ENCODE measurements at regions not wholly inside any gene's neighbourhood (a gene's known extent, or its start where the extent isn't known, plus 50 kb on each side); places are given as distances from the start of the nearest gene placed in this dataset.
"Not testable (repeated sequence)": the region's sequence is repeated elsewhere in the genome, so short reads cannot be mapped to it uniquely, and the experiment has no call there.

DNA sequence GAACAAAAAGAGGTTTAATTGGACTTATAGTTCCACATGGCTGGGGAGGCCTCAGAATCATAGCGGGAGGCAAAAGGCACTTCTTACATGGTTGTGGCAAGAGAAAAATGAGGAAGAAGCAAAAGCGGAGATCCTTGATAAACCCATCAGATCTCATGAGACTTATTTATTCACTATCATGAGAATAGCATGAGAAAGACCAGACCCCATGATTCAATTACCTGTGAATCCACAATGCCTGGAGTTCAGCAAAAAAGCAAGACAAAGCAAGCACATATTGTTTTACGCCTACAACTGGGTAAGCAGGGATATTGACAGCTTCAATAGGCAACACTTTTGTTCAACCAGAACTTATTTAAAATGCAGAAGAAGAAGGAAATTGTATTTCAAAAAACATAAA lies 218.2 kb downstream of the RPL10L start:
- no peak for DNase-seq (ENCODE audit: low read depth)
- H3K4me3 ChIP-seq (ENCODE audit: low read depth, low read length) = no peak overlapping the region
- TF ChIP-seq, protein P1, sequence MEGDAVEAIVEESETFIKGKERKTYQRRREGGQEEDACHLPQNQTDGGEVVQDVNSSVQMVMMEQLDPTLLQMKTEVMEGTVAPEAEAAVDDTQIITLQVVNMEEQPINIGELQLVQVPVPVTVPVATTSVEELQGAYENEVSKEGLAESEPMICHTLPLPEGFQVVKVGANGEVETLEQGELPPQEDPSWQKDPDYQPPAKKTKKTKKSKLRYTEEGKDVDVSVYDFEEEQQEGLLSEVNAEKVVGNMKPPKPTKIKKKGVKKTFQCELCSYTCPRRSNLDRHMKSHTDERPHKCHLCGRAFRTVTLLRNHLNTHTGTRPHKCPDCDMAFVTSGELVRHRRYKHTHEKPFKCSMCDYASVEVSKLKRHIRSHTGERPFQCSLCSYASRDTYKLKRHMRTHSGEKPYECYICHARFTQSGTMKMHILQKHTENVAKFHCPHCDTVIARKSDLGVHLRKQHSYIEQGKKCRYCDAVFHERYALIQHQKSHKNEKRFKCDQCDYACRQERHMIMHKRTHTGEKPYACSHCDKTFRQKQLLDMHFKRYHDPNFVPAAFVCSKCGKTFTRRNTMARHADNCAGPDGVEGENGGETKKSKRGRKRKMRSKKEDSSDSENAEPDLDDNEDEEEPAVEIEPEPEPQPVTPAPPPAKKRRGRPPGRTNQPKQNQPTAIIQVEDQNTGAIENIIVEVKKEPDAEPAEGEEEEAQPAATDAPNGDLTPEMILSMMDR (conservative IDR thresholded peaks at IDR 0.05; ENCODE audit: low read depth, low read length) = no peak

DNA sequence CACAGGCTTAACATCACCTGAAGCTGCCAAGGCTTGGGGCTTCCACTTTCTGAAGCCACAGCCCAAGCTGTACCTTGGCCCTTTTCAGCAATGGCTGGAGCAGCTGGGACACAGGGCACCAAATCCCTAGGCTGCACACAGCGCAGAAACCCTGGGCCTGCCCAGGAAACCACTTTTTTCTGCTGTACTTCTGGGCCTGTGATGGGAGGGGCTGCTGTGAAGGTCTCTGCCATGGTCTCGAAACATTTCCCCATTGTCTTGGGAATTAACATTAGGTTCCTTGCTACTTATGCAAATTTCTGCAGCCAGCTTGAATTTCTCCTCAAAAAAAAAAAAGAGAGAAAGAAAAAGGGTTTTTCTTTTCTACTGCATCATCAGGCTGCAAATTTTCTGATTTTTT lies 219.1 kb downstream of the RPL10L start:
- no peak for DNase-seq (ENCODE audit: low read depth)
- TF ChIP-seq, protein P1 (conservative IDR thresholded peaks at IDR 0.05; ENCODE audit: low read depth, low read length) = no peak
- H3K4me3 ChIP-seq (ENCODE audit: low read depth, low read length) = no peak overlapping the region

- H3K4me3 ChIP-seq (ENCODE audit: low read depth, low read length) = no peak overlapping the region
- DNase-seq (ENCODE audit: low read depth) = no peak
- TF ChIP-seq, protein P1 (conservative IDR thresholded peaks at IDR 0.05; ENCODE audit: low read depth, low read length) = no peak
Measured at GRCh38 chr14:46417066-46417465, 234.5 kb downstream of the RPL10L start.

DNA sequence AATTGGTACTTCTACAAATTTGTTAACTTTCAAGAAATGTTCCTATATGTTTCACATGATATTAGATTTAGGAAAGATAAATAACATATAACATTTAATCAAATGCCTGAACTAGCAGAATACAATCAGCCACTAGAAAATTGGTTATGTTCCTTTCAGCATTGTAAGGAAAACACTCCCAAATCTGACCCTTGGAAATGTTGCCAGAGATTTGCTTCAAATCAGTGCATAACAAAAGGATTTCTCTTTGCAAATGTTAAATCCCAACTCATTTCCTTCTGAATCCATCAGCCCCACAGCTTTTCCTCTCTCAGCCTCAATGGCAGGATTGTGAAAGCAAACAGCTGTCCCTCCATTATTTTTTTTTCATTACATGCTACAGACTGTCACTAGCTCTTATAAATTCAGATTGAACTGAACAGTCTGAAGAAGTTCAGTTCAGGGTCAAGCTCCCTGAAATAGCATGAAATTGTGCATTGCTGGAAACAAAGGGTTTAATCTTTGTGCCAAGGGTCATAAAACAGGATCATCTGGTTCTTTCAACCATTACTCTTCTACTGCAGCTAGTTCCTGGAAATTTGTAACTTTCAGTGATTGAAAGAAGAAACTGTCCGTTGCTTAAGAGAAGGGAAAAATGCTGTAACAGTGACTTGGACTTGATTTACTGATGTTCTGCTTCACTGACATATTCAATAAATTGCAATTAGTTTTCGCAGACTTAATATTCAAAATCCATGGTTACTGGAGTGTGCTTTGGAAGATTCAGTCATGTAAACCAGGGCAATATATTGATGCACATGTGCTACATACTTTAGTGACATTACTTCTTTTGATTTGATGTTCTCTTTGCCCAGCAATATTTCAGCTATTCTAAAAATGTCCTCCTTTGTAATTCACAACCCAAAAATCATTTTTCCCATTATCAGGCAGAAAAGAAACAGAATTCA lies 246.4 kb downstream of the RPL10L start:
- TF ChIP-seq, protein P1 (conservative IDR thresholded peaks at IDR 0.05; ENCODE audit: low read depth, low read length) = no peak
- DNase-seq (ENCODE audit: low read depth) = peak; percentile 40
- H3K4me3 ChIP-seq (ENCODE audit: low read depth, low read length) = no peak overlapping the region

DNA sequence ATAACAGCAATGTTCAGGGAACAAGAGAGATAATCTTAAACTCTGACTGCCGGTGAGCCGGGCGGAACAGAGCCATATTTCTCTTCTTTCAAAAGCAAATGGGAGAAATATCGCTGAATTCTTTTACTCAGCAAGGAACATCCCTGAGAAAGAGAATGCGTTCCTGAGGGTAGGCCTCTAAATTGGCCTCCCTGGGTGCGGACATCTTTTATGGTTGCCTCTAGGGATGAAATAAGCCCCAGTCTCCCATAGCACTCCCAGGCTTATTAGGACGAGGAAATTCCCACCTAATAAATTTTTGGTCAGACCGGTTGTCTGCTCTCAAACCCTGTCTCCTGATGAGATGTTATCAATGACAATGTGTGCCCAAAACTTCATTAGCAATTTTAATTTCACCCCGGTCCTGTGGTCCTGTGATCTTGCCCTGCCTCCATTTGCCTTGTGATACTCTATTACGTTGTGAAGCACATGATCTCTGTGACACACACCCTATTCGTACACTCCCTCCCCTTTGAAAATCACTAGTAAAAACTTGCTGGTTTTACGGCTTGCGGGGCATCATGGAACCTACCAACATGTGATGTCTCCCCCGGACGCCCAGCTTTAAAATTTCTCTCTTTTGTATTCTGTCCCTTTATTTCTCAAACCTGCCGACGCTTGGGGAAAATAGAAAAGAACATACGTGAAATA lies 249.4 kb downstream of the RPL10L start:
- DNase-seq (ENCODE audit: low read depth); H3K4me3 ChIP-seq (ENCODE audit: low read depth, low read length): not testable (repeated sequence)

DNA sequence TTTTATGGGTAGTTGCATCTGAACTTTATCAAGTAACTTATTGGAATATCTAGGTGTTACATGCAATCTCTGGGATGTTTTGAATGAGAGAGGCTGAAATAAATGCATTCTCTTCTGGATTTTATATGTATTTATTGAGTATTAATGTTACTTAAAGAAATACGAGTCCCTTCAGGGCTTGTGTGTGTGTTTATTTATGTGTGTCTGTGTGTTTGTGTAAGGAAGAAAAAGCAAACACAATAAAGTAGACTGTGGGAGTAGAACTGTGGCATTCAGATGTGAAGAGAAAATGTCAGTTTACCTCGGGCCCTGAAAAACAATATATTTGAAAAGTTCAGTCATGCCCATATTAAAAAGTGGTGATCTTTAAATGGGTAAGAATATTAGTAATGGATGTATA lies 250.5 kb downstream of the RPL10L start:
- TF ChIP-seq, protein P1 (conservative IDR thresholded peaks at IDR 0.05; ENCODE audit: low read depth, low read length) = no peak
- no peak for DNase-seq (ENCODE audit: low read depth)
- H3K4me3 ChIP-seq (ENCODE audit: low read depth, low read length) = no peak overlapping the region

- H3K4me3 ChIP-seq (ENCODE audit: low read depth, low read length) = no peak overlapping the region
- TF ChIP-seq, protein P1 (conservative IDR thresholded peaks at IDR 0.05; ENCODE audit: low read depth, low read length) = no peak
- no peak for DNase-seq (ENCODE audit: low read depth)
Measured at GRCh38 chr14:46399049-46399448, 252.5 kb downstream of the RPL10L start.
